PC-9 (cell line): ENCODE measurements at regions not wholly inside any gene's neighbourhood (a gene's known extent, or its start where the extent isn't known, plus 50 kb on each side); places are given as distances from the start of the nearest gene placed in this dataset.

Experiments used
- CTCF ChIP-seq: fragments of 200-600 bp; sonication (generic); conservative IDR thresholded peaks from 2 replicates; pipeline ENCODE4 v1.6.1; 2017; ENCODE audit warnings: mixed run types, antibody characterized with exemption, mild to moderate bottlenecking, moderate library complexity
- EZH2 ChIP-seq: fragments of 200-600 bp; sonication (generic); IDR thresholded peaks from 2 replicates; pipeline ENCODE4 v1.8.0; 2017; ENCODE audit warnings: antibody characterized with exemption, low read depth

DNA sequence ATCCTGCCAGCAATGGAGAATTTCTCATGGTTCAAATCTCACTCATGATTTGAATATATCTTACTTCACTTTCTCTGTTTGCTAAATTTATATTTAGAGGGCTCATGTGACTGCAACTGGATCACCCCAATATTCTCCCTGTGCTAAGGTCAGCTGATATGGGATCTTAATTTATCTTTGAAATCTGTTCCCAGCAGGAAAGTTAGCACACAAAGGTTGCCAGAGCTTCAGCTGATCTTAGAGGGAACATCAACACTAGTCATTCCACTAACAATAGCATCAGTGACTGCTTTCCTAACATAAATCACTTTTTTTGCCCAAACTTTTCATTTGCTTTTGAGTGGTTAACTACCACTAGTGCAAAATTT, 1270.0 kb downstream of the ARAP2 start:
- TF ChIP-seq EZH2 (no peak), CTCF (no peak)
